ENCODE measurements at regions not wholly inside any gene's neighbourhood (a gene's known extent, or its start where the extent isn't known, plus 50 kb on each side); places are given as distances from the start of the nearest gene placed in this dataset.

GRCh38 chr10:62616885-62617590, 187.5 kb upstream of the ADO start:
- Histone ChIP-seq H3K4me3 (ENCODE audit: insufficient read depth, low read length) (no peak overlapping the region), H3K9me3 (ENCODE audit: low read depth, low read length) (no peaks in the 10 kb centered on the region), H3K79me2 (ENCODE audit: insufficient read depth, low read length) (no peaks in the 10 kb centered on the region), H2AFZ (ENCODE audit: low read length) (no peak overlapping the region), H3K4me2 (ENCODE audit: insufficient read depth, low read length) (no peak overlapping the region), H3K27ac (ENCODE audit: low read depth, low read length) (no peak overlapping the region), H3K27me3 (ENCODE audit: insufficient read depth, low read length) (no peaks in the 10 kb centered on the region), H4K20me1 (ENCODE audit: insufficient read depth, low read length) (no peaks in the 10 kb centered on the region), H3K36me3 (ENCODE audit: insufficient read depth, low read length) (no peaks in the 10 kb centered on the region), H3K4me1 (ENCODE audit: insufficient read depth, low read length) (peaks cover 29% of the 10 kb centered on the region)
- TF ChIP-seq CTCF (IDR thresholded peaks at IDR 0.05; ENCODE audit: extremely low read depth, low read depth, low read length), result no peak
- DNase-seq (ENCODE audit: insufficient read length, low spot score, missing footprints), result no peak

GRCh38 chr10:62617652-62618051, 186.9 kb upstream of the ADO start:
- Histone ChIP-seq H3K4me1 (ENCODE audit: insufficient read depth, low read length) (peaks cover 29% of the 10 kb centered on the region), H3K36me3 (ENCODE audit: insufficient read depth, low read length) (no peaks in the 10 kb centered on the region), H2AFZ (ENCODE audit: low read length) (no peak overlapping the region), H4K20me1 (ENCODE audit: insufficient read depth, low read length) (no peaks in the 10 kb centered on the region), H3K27ac (ENCODE audit: low read depth, low read length) (no peak overlapping the region), H3K79me2 (ENCODE audit: insufficient read depth, low read length) (no peaks in the 10 kb centered on the region), H3K27me3 (ENCODE audit: insufficient read depth, low read length) (no peaks in the 10 kb centered on the region), H3K4me3 (ENCODE audit: insufficient read depth, low read length) (no peak overlapping the region), H3K4me2 (ENCODE audit: insufficient read depth, low read length) (no peak overlapping the region), H3K9me3 (ENCODE audit: low read depth, low read length) (no peaks in the 10 kb centered on the region)
- no peak for DNase-seq (ENCODE audit: insufficient read length, low spot score, missing footprints)
- no peak for TF ChIP-seq CTCF (IDR thresholded peaks at IDR 0.05; ENCODE audit: extremely low read depth, low read depth, low read length)

- H3K79me2 ChIP-seq (ENCODE audit: insufficient read depth, low read length), result no peaks in the 10 kb centered on the region
- H3K9me3 ChIP-seq (ENCODE audit: low read depth, low read length), result no peaks in the 10 kb centered on the region
- H3K4me2 ChIP-seq (ENCODE audit: insufficient read depth, low read length), result no peak overlapping the region
- no peaks in the 10 kb centered on the region for H3K27me3 ChIP-seq (ENCODE audit: insufficient read depth, low read length)
- H3K36me3 ChIP-seq (ENCODE audit: insufficient read depth, low read length), result no peaks in the 10 kb centered on the region
- no peaks in the 10 kb centered on the region for H4K20me1 ChIP-seq (ENCODE audit: insufficient read depth, low read length)
- TF ChIP-seq CTCF (IDR thresholded peaks at IDR 0.05; ENCODE audit: extremely low read depth, low read depth, low read length), result no peak
- no peak for DNase-seq (ENCODE audit: insufficient read length, low spot score, missing footprints)
- no peak overlapping the region for H3K4me3 ChIP-seq (ENCODE audit: insufficient read depth, low read length)
- H2AFZ ChIP-seq (ENCODE audit: low read length), result no peak overlapping the region
- no peak overlapping the region for H3K27ac ChIP-seq (ENCODE audit: low read depth, low read length)
- peaks cover 29% of the 10 kb centered on the region for H3K4me1 ChIP-seq (ENCODE audit: insufficient read depth, low read length)
These were observed 186.5 kb upstream of the ADO start for GRCh38 chr10:62618054-62618453.

- H3K27me3 ChIP-seq (ENCODE audit: insufficient read depth, low read length), result no peaks in the 10 kb centered on the region
- H4K20me1 ChIP-seq (ENCODE audit: insufficient read depth, low read length), result no peaks in the 10 kb centered on the region
- DNase-seq (ENCODE audit: insufficient read length, low spot score, missing footprints), result peak; percentile 94
- peaks cover 24% of the 10 kb centered on the region for H3K4me1 ChIP-seq (ENCODE audit: insufficient read depth, low read length)
- H3K36me3 ChIP-seq (ENCODE audit: insufficient read depth, low read length), result no peaks in the 10 kb centered on the region
- H3K79me2 ChIP-seq (ENCODE audit: insufficient read depth, low read length), result no peaks in the 10 kb centered on the region
- H2AFZ ChIP-seq (ENCODE audit: low read length), result no peak overlapping the region
- H3K9me3 ChIP-seq (ENCODE audit: low read depth, low read length), result no peaks in the 10 kb centered on the region
- H3K27ac ChIP-seq (ENCODE audit: low read depth, low read length), result peak overlapping the region; percentile 45
- H3K4me2 ChIP-seq (ENCODE audit: insufficient read depth, low read length), result peak overlapping the region; percentile 29
- no peak overlapping the region for H3K4me3 ChIP-seq (ENCODE audit: insufficient read depth, low read length)
- no peak for TF ChIP-seq CTCF (IDR thresholded peaks at IDR 0.05; ENCODE audit: extremely low read depth, low read depth, low read length)
These were observed 185.7 kb upstream of the ADO start for GRCh38 chr10:62618576-62619412.
